ENCODE measurements at regions not wholly inside any gene's neighbourhood (a gene's known extent, or its start where the extent isn't known, plus 50 kb on each side); places are given as distances from the start of the nearest gene placed in this dataset.
A peak's percentile ranks its signal among the peaks of the same experiment; 100 is the strongest.

DNA sequence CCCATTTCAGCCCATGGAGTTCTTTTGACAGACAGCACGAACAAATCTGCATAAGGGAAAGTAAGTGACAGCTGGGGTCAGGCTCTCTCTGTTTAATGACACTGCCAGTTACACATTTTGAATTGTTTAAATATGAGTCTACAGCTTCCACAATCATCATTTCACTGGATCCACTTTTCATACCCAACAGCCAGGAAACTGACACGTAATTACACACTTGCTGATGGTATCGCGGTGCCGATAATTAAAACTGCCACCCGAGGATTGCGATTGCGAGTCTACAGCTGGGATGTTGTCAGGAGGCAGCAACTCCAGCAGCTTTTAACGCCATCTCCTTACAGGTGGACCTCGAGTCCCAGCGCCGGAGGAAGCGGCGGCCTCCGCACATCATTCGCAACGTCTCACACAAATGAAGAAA lies 230.8 kb upstream of the MGMT start:
- ATAC-seq, result no peak
- Histone ChIP-seq H3K4me3 (ENCODE audit: low read length) (no peak overlapping the region), H3K27ac (ENCODE audit: low read length) (no peak overlapping the region), H3K4me1 (ENCODE audit: control insufficient read depth, insufficient read depth, low read length) (no peaks in the 10 kb centered on the region), H3K27me3 (ENCODE audit: control insufficient read depth, insufficient read depth) (no peaks in the 10 kb centered on the region), H3K9me3 (ENCODE audit: control insufficient read depth, low read length) (no peaks in the 10 kb centered on the region)
- intact Hi-C loops (cut with DNase I), result no loop called here
- no peak for DNase-seq
- WGBS, result 95% methylated on average over 17 of the region's 17 CpGs

- Histone ChIP-seq H3K4me3 (ENCODE audit: low read length) (no peak overlapping the region), H3K27me3 (ENCODE audit: control insufficient read depth, insufficient read depth) (no peaks in the 10 kb centered on the region), H3K27ac (ENCODE audit: low read length) (no peak overlapping the region), H3K9me3 (ENCODE audit: control insufficient read depth, low read length) (no peaks in the 10 kb centered on the region), H3K4me1 (ENCODE audit: control insufficient read depth, insufficient read depth, low read length) (no peaks in the 10 kb centered on the region)
- intact Hi-C loops (cut with DNase I), result no loop called here
- 87% methylated on average over 14 of the region's 14 CpGs for WGBS
- no peak for DNase-seq
- no peak for ATAC-seq
These were observed 225.6 kb upstream of the MGMT start for GRCh38 chr10:129241461-129241860.

- H3K4me1 ChIP-seq (ENCODE audit: control insufficient read depth, insufficient read depth, low read length), result no peaks in the 10 kb centered on the region
- 92% methylated on average over 9 of the region's 9 CpGs for WGBS
- H3K27ac ChIP-seq (ENCODE audit: low read length), result no peak overlapping the region
- H3K27me3 ChIP-seq (ENCODE audit: control insufficient read depth, insufficient read depth), result no peaks in the 10 kb centered on the region
- ATAC-seq, result peak in 1 of 2 donors; percentile 32
- no peak overlapping the region for H3K4me3 ChIP-seq (ENCODE audit: low read length)
- intact Hi-C loops (cut with DNase I), result no loop called here
- no peak for DNase-seq
- H3K9me3 ChIP-seq (ENCODE audit: control insufficient read depth, low read length), result no peaks in the 10 kb centered on the region
These were observed 222.7 kb upstream of the MGMT start for GRCh38 chr10:129244298-129244697.

DNA sequence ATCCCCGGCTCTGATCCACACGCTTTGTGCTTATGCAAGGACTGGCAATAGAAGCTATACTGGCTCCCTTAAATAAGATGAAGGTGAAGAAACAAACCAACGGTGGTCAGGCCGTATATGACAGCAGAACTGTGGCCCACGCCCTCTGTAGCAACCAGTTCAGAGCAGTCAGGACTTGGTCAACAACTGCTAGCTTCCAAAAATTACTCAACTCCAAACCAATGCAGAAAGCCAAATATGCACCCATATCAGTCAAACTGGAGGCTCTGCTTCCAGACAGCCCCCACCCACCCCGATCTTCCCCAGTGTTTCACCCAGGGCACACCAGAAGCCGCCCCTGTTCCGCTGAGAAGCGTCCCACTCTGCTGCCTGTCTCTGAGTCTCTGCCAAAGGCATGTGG lies 222.3 kb upstream of the MGMT start:
- Histone ChIP-seq H3K4me3 (ENCODE audit: low read length) (no peak overlapping the region), H3K27ac (ENCODE audit: low read length) (no peak overlapping the region), H3K27me3 (ENCODE audit: control insufficient read depth, insufficient read depth) (no peaks in the 10 kb centered on the region), H3K4me1 (ENCODE audit: control insufficient read depth, insufficient read depth, low read length) (no peaks in the 10 kb centered on the region), H3K9me3 (ENCODE audit: control insufficient read depth, low read length) (no peaks in the 10 kb centered on the region)
- ATAC-seq (peak; percentile 67 to 87), DNase-seq (peak; percentile 15 to 83 (median 74))
- 67% methylated on average over 9 of the region's 9 CpGs for WGBS
- intact Hi-C loops (cut with DNase I), result no loop called here

DNA sequence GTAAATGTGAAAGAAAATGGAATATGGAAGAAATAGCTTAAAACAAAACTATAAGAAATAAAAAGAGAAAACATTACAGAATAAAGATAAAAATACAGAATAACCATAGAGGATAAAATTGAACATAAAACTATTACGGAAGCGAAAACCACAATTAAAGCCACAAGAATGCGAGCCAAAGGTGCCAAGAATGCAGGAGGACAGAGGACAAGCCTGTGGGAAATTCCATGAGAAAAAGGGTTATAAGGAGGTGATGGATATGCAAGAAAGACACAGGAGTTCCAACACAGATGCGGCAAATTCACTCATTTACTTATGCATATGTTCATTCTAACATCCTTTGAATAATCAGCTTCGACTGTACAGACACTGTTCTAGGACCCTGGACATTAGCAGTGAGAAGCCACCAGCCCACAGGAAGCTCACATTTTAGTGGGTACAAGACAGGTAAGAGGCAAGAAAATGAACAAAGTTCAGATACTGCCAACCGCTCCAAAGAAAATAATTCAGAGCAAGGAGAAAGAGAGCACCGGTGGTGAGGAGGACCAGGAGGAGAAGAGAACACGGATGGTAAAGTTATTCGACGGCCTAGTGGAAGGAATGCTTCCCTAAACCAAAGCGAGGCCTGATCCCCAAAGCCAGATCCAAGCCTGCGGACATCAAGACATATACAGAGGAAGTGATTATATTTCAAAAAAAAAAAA lies 213.7 kb upstream of the MGMT start:
- intact Hi-C loops (cut with DNase I), result no loop called here
- H3K9me3 ChIP-seq (ENCODE audit: control insufficient read depth, low read length), result no peaks in the 10 kb centered on the region

GRCh38 chr10:129253865-129254179 lies 213.2 kb upstream of the MGMT start:
- Histone ChIP-seq H3K4me3 (ENCODE audit: low read length) (no peak overlapping the region), H3K4me1 (ENCODE audit: control insufficient read depth, insufficient read depth, low read length) (peaks cover 2% of the 10 kb centered on the region), H3K9me3 (ENCODE audit: control insufficient read depth, low read length) (no peaks in the 10 kb centered on the region), H3K27me3 (ENCODE audit: control insufficient read depth, insufficient read depth) (no peaks in the 10 kb centered on the region), H3K27ac (ENCODE audit: low read length) (no peak overlapping the region)
- WGBS, result 58% methylated on average over 7 of the region's 7 CpGs
- intact Hi-C loops (cut with DNase I), result no loop called here
- DNase-seq (no peak), ATAC-seq (no peak)

More for the DNA sequence above, 213.7 kb upstream of the MGMT start:
- no peaks in the 10 kb centered on the region for H3K27me3 ChIP-seq (ENCODE audit: control insufficient read depth, insufficient read depth)
- H3K27ac ChIP-seq (ENCODE audit: low read length), result no peak overlapping the region
- 85% methylated on average over 12 of the region's 12 CpGs for WGBS
- H3K4me3 ChIP-seq (ENCODE audit: low read length), result no peak overlapping the region
- ATAC-seq (no peak), DNase-seq (no peak)
- peaks cover 2% of the 10 kb centered on the region for H3K4me1 ChIP-seq (ENCODE audit: control insufficient read depth, insufficient read depth, low read length)

DNA sequence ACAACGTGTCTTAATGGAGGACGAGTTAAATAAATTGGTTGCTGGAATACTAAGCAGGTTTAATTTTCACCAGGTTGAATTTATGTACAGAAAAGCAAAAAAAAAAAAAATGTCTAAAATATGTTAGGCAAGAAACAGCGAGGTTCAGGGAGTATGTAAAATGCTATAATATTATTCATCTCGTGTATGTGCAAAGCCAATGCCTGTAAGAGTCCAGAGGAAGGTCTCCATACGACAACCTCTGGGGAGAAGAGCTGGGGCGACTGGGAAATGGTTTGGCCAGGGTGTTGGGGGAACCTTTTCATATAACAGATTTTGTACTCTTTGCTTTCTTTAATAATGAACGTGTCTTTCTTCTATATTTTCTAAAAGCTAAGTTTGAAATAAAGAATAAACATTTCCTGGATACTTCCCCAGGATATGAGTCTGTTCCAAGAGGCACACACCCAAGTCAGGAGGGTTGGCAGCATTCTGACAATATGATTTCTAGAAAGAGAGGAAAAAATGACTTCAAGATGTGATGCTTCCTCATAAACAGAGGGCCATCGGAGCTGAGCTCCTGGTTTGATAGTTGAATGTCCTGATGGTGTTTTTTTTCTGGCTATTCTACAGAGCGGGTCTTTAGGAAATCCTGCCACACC lies 208.6 kb upstream of the MGMT start:
- DNase-seq, result no peak
- Histone ChIP-seq H3K4me3 (ENCODE audit: low read length) (no peak overlapping the region), H3K4me1 (ENCODE audit: control insufficient read depth, insufficient read depth, low read length) (peaks cover 2% of the 10 kb centered on the region), H3K27ac (ENCODE audit: low read length) (peak overlapping the region; percentile 88), H3K27me3 (ENCODE audit: control insufficient read depth, insufficient read depth) (no peaks in the 10 kb centered on the region), H3K9me3 (ENCODE audit: control insufficient read depth, low read length) (no peaks in the 10 kb centered on the region)
- intact Hi-C loops (cut with DNase I), result no loop called here
- 45% methylated on average over 9 of the region's 9 CpGs for WGBS
- peak; percentile 78 to 81 for ATAC-seq

DNA sequence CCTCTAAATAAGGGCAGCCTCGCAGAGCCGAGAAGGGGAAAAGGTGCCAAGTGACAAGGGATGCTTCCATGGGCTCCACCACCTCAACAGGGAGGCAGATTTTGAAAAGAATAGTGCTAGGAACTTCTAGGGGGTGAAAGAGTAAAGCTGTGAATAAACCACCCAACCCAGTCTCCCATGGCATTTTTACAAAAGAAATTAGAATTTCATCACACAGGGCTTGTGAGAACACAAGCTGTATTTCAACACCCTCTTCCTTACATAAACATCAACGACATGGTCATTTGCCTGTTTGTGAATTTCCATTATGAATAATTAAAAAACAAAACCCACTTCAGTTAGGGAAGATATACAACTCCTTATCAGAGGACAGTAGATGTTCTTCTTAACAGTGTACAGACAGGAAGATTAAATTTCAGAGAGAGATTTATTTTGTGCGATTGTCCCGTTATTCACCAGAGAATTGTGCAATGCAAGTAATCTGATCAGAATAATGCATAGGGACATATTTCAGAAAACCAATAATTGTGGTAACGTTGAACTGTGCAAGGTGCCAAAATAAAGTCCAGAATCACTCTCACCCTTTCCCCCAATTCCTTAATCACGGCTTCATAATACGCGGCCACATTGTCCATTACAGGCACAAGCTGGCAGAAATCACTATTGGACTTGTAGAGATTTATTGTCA lies 207.8 kb upstream of the MGMT start:
- DNase-seq (no peak), ATAC-seq (peak; percentile 65 to 83)
- H3K27me3 ChIP-seq (ENCODE audit: control insufficient read depth, insufficient read depth), result no peaks in the 10 kb centered on the region
- no peaks in the 10 kb centered on the region for H3K9me3 ChIP-seq (ENCODE audit: control insufficient read depth, low read length)
- peaks cover 2% of the 10 kb centered on the region for H3K4me1 ChIP-seq (ENCODE audit: control insufficient read depth, insufficient read depth, low read length)
- intact Hi-C loops (cut with DNase I), result no loop called here
- peak overlapping the region; percentile 88 for H3K27ac ChIP-seq (ENCODE audit: low read length)
- H3K4me3 ChIP-seq (ENCODE audit: low read length), result no peak overlapping the region
- WGBS, result 52% methylated on average over 9 of the region's 9 CpGs

GRCh38 chr10:129272176-129272575 lies 194.9 kb upstream of the MGMT start:
- DNase-seq (peak; percentile 34 to 81 (median 61)), ATAC-seq (peak; percentile 31 to 68)
- Histone ChIP-seq H3K4me1 (ENCODE audit: control insufficient read depth, insufficient read depth, low read length) (no peaks in the 10 kb centered on the region), H3K4me3 (ENCODE audit: low read length) (no peak overlapping the region), H3K27me3 (ENCODE audit: control insufficient read depth, insufficient read depth) (no peaks in the 10 kb centered on the region), H3K9me3 (ENCODE audit: control insufficient read depth, low read length) (no peaks in the 10 kb centered on the region), H3K27ac (ENCODE audit: low read length) (no peak overlapping the region)
- intact Hi-C loops (cut with DNase I), result no loop called here
- WGBS, result 25% methylated on average over 8 of the region's 8 CpGs

DNA sequence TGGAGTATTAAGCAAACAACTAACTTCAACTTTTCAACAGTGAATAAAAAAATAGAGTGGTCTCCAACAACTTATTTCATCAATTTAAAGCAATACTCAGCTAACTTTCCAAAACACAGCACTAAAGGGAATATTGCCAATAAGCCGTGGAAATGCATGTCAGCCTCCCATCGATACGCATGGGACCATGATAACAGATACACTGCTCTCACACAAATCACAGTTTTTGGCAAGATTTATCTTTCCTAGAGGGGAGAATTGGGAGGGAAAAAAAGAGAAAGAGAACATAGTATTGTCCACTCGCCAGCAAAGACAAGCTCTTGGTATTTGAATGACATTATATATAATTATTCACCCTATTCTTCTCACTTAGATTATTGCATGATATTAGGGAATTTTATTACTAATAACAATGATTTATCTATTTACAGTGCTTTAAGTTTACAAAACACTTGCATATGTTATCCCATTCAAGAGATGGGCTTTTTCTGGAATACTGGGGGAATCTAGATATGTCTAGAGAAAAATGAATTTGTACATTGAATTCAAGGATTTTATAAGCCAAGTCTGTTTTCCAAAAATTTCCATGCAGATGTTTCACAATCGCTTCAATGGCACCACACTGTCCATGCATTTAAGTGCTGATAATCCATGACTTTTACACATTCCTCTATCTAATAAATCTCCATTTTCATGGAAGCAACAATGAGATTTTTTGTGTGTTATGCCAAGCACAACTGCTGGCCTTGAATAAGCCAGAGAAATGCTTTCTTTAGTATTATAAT lies 194.0 kb upstream of the MGMT start:
- Histone ChIP-seq H3K9me3 (ENCODE audit: control insufficient read depth, low read length) (no peaks in the 10 kb centered on the region), H3K4me3 (ENCODE audit: low read length) (no peak overlapping the region), H3K27me3 (ENCODE audit: control insufficient read depth, insufficient read depth) (no peaks in the 10 kb centered on the region), H3K27ac (ENCODE audit: low read length) (no peak overlapping the region), H3K4me1 (ENCODE audit: control insufficient read depth, insufficient read depth, low read length) (no peaks in the 10 kb centered on the region)
- ATAC-seq (peak in 1 of 2 donors; percentile 63), DNase-seq (no peak)
- 64% methylated on average over 5 of the region's 5 CpGs for WGBS
- intact Hi-C loops (cut with DNase I), result no loop called here

GRCh38 chr10:129273860-129274259 lies 193.2 kb upstream of the MGMT start:
- Histone ChIP-seq H3K4me3 (ENCODE audit: low read length) (no peak overlapping the region), H3K4me1 (ENCODE audit: control insufficient read depth, insufficient read depth, low read length) (no peaks in the 10 kb centered on the region), H3K9me3 (ENCODE audit: control insufficient read depth, low read length) (no peaks in the 10 kb centered on the region), H3K27ac (ENCODE audit: low read length) (no peak overlapping the region), H3K27me3 (ENCODE audit: control insufficient read depth, insufficient read depth) (no peaks in the 10 kb centered on the region)
- ATAC-seq (no peak), DNase-seq (no peak)
- intact Hi-C loops (cut with DNase I), result no loop called here
- 71% methylated on average over 7 of the region's 7 CpGs for WGBS
